Mesodermal cell (in vitro differentiated cells): ENCODE measurements at regions not wholly inside any gene's neighbourhood (a gene's known extent, or its start where the extent isn't known, plus 50 kb on each side); places are given as distances from the start of the nearest gene placed in this dataset.

Source experiments
- H3K27ac ChIP-seq: 2 replicates; pipeline ENCODE4 v1.7.0; 2013; ENCODE audit warnings: mild to moderate bottlenecking, low read depth, low read length, moderate library complexity; ENCODE audit not compliant: severe bottlenecking
- H3K36me3 ChIP-seq: 2 replicates; pipeline ENCODE4 v1.7.1; 2013; ENCODE audit warnings: mild to moderate bottlenecking, low read length, moderate library complexity; ENCODE audit not compliant: control insufficient read depth, insufficient read depth
- H3K4me1 ChIP-seq: one replicate; pipeline ENCODE4 v1.7.1; 2013; ENCODE audit warnings: mild to moderate bottlenecking, low read length; ENCODE audit not compliant: insufficient read depth, control insufficient read depth, poor library complexity, severe bottlenecking
- H3K4me3 ChIP-seq: 2 replicates; pipeline ENCODE4 v1.7.0; 2013; ENCODE audit warnings: low read length, control low read depth, mild to moderate bottlenecking; ENCODE audit not compliant: insufficient read depth, poor library complexity, severe bottlenecking; ENCODE audit errors: extremely low read depth
- H3K9me3 ChIP-seq: 2 replicates; pipeline ENCODE4 v1.7.1; 2013; ENCODE audit warnings: mild to moderate bottlenecking, low read length, moderate library complexity; ENCODE audit not compliant: control insufficient read depth
- WGBS, 2 experiments: methylation state at CpG; one replicate each; pipeline ENCODE4 v1.1.5; 2013; ENCODE audit warnings: missing lambda C conversion rate in 2 of 2; ENCODE audit not compliant: insufficient coverage in 2 of 2; 5-methylcytosine and 5-hydroxymethylcytosine counted together

GRCh38 chr2:107094450-107094986 is 208.6 kb upstream of the ST6GAL2 start:
- 97 to 100% methylated on average over 2 to 3 of the region's 4 CpGs for WGBS, 2 experiments
- Histone ChIP-seq H3K4me3 (no peak overlapping the region), H3K36me3 (no peaks in the 10 kb centered on the region), H3K4me1 (no peaks in the 10 kb centered on the region), H3K27ac (no peak overlapping the region), H3K9me3 (no peaks in the 10 kb centered on the region)

GRCh38 chr2:107102176-107102575 is 216.2 kb upstream of the ST6GAL2 start:
- Histone ChIP-seq H3K4me3 (no peak overlapping the region), H3K27ac (no peak overlapping the region), H3K36me3 (no peaks in the 10 kb centered on the region), H3K4me1 (no peaks in the 10 kb centered on the region), H3K9me3 (no peaks in the 10 kb centered on the region)
- 94 to 97% methylated on average over 4 to 6 of the region's 8 CpGs for WGBS, 2 experiments

- no peaks in the 10 kb centered on the region for H3K36me3 ChIP-seq
- no peaks in the 10 kb centered on the region for H3K9me3 ChIP-seq
- no peaks in the 10 kb centered on the region for H3K4me1 ChIP-seq
- no peak overlapping the region for H3K27ac ChIP-seq
- WGBS, 2 experiments: 83 to 100% methylated on average over 1 of the region's 2 CpGs
- no peak overlapping the region for H3K4me3 ChIP-seq
Measured at GRCh38 chr2:107107351-107107750, 221.4 kb upstream of the ST6GAL2 start.

GRCh38 chr2:107108556-107108955 is 222.6 kb upstream of the ST6GAL2 start:
- Histone ChIP-seq H3K9me3 (no peaks in the 10 kb centered on the region), H3K36me3 (no peaks in the 10 kb centered on the region), H3K4me3 (no peak overlapping the region), H3K27ac (no peak overlapping the region), H3K4me1 (no peaks in the 10 kb centered on the region)
- no CpG with 5 or more reads among the region's 2 CpGs for WGBS, 2 experiments

- WGBS, 2 experiments: 100% methylated on average over 1 of the region's 1 CpG; no CpG with 5 or more reads in 1 of the 2 experiments
- H3K4me1 ChIP-seq: no peaks in the 10 kb centered on the region
- no peak overlapping the region for H3K4me3 ChIP-seq
- H3K9me3 ChIP-seq: no peaks in the 10 kb centered on the region
- H3K27ac ChIP-seq: no peak overlapping the region
- no peaks in the 10 kb centered on the region for H3K36me3 ChIP-seq
Measured at GRCh38 chr2:107111623-107112022, 225.7 kb upstream of the ST6GAL2 start.

- no peak overlapping the region for H3K27ac ChIP-seq
- no peak overlapping the region for H3K4me3 ChIP-seq
- H3K4me1 ChIP-seq: no peaks in the 10 kb centered on the region
- no peaks in the 10 kb centered on the region for H3K9me3 ChIP-seq
- no peaks in the 10 kb centered on the region for H3K36me3 ChIP-seq
Measured at GRCh38 chr2:107112561-107112960, 226.6 kb upstream of the ST6GAL2 start.

- H3K4me3 ChIP-seq: no peak overlapping the region
- no peaks in the 10 kb centered on the region for H3K4me1 ChIP-seq
- H3K9me3 ChIP-seq: no peaks in the 10 kb centered on the region
- 80 to 88% methylated on average over 1 of the region's 2 CpGs for WGBS, 2 experiments
- H3K27ac ChIP-seq: no peak overlapping the region
- H3K36me3 ChIP-seq: no peaks in the 10 kb centered on the region
Measured at GRCh38 chr2:107128381-107128780, 242.4 kb upstream of the ST6GAL2 start.

GRCh38 chr2:107132070-107132469 is 246.1 kb upstream of the ST6GAL2 start:
- H3K36me3 ChIP-seq: no peaks in the 10 kb centered on the region
- no peak overlapping the region for H3K4me3 ChIP-seq
- 87 to 95% methylated on average over 8 to 9 of the region's 11 CpGs for WGBS, 2 experiments
- H3K27ac ChIP-seq: peak overlapping the region; percentile 23
- H3K9me3 ChIP-seq: no peaks in the 10 kb centered on the region
- H3K4me1 ChIP-seq: no peaks in the 10 kb centered on the region

- H3K4me1 ChIP-seq: no peaks in the 10 kb centered on the region
- WGBS, 2 experiments: 69 to 75% methylated on average over 1 to 3 of the region's 4 CpGs
- no peaks in the 10 kb centered on the region for H3K9me3 ChIP-seq
- no peaks in the 10 kb centered on the region for H3K36me3 ChIP-seq
- no peak overlapping the region for H3K27ac ChIP-seq
- H3K4me3 ChIP-seq: no peak overlapping the region
Measured at GRCh38 chr2:107132746-107133145, 246.8 kb upstream of the ST6GAL2 start.

- H3K4me3 ChIP-seq: no peak overlapping the region
- no peak overlapping the region for H3K27ac ChIP-seq
- no peaks in the 10 kb centered on the region for H3K9me3 ChIP-seq
- 86% methylated on average over 1 of the region's 1 CpG for WGBS, 2 experiments
- no peaks in the 10 kb centered on the region for H3K36me3 ChIP-seq
- H3K4me1 ChIP-seq: no peaks in the 10 kb centered on the region
Measured at GRCh38 chr2:107133412-107133811, 247.4 kb upstream of the ST6GAL2 start.

- Histone ChIP-seq H3K27ac (no peak overlapping the region), H3K4me3 (no peak overlapping the region), H3K9me3 (no peaks in the 10 kb centered on the region), H3K4me1 (no peaks in the 10 kb centered on the region), H3K36me3 (no peaks in the 10 kb centered on the region)
Measured at GRCh38 chr2:107136733-107137132, 250.8 kb upstream of the ST6GAL2 start.
